RWPE2 (cell line): ENCODE measurements at regions not wholly inside any gene's neighbourhood (a gene's known extent, or its start where the extent isn't known, plus 50 kb on each side); places are given as distances from the start of the nearest gene placed in this dataset.
A peak's percentile ranks its signal among the peaks of the same experiment; 100 is the strongest.

Source experiments
- ATAC-seq: fragments of 200-7000 bp; cut with Tn5 transposase; 3 replicates; pipeline ENCODE4 v1.9.1; 2021; ENCODE audit warnings: low read depth
- DNase-seq: peaks from one replicate; pipeline ENCODE4 v3.0.0-alpha.2; 2020; ENCODE audit warnings: low spot score
- H3K27ac ChIP-seq: fragments of 450-650 bp; 2 replicates; pipeline ENCODE4 v1.5.1; 2017; ENCODE audit warnings: mild to moderate bottlenecking; ENCODE audit not compliant: poor library complexity, severe bottlenecking
- H3K27me3 ChIP-seq: fragments of 250-450 bp; sonication (Bioruptor Pico); 2 replicates; pipeline ENCODE4 v1.5.1; 2021; ENCODE audit warnings: mild to moderate bottlenecking, moderate library complexity; ENCODE audit not compliant: insufficient read depth, poor library complexity, severe bottlenecking
- H3K36me3 ChIP-seq: fragments of 250-450 bp; sonication (Bioruptor Pico); 2 replicates; pipeline ENCODE4 v1.5.1; 2020; ENCODE audit warnings: low read depth, mild to moderate bottlenecking, moderate library complexity
- H3K4me1 ChIP-seq: fragments of 250-450 bp; sonication (Bioruptor Pico); 2 replicates; pipeline ENCODE4 v1.5.1; 2021; ENCODE audit warnings: mild to moderate bottlenecking, moderate library complexity; ENCODE audit not compliant: insufficient read depth, poor library complexity, severe bottlenecking
- H3K4me3 ChIP-seq: fragments of 250-450 bp; sonication (Bioruptor Pico); 2 replicates; pipeline ENCODE4 v1.5.1; 2021; ENCODE audit warnings: mild to moderate bottlenecking, moderate library complexity; ENCODE audit not compliant: severe bottlenecking
- H3K9me3 ChIP-seq: fragments of 250-450 bp; sonication (Bioruptor Pico); 2 replicates; pipeline ENCODE4 v1.5.1; 2021; ENCODE audit warnings: mild to moderate bottlenecking, moderate library complexity; ENCODE audit not compliant: severe bottlenecking
- TF ChIP-seq, protein P1 (sequence below): fragments of 450-650 bp; IDR thresholded peaks from one replicate; pipeline ENCODE4 v1.5.1; 2017; ENCODE audit warnings: mild to moderate bottlenecking, moderate library complexity; ENCODE audit not compliant: poor library complexity, severe bottlenecking

DNA sequence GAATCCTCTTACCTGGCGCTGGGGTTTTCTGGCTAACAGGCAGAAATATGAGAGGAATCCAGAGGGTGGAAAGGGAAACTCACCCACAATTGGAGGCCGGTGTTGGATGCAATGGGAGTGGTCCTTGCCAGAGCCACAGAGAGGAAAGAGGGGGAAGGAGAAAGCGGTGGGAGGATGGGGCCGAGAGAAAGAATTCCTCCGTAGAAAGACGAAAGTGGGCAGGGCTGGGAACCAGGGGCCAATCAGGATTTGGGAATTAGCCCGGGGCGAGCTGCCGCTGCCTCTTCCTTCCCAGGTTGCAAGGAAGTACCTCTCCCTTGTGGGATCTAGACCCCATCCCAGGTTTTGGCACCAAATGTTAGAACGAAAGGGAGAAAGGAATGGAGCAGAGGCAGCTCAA, 83.1 kb upstream of the SPIN4 start:
- no peak for DNase-seq
- ATAC-seq: no peak
- Histone ChIP-seq H3K4me3 (no peak overlapping the region), H3K4me1 (peaks cover 12% of the 10 kb centered on the region), H3K9me3 (no peaks in the 10 kb centered on the region), H3K27ac (peak overlapping the region; percentile 31), H3K36me3 (no peaks in the 10 kb centered on the region), H3K27me3 (no peaks in the 10 kb centered on the region)
- TF ChIP-seq, protein P1, sequence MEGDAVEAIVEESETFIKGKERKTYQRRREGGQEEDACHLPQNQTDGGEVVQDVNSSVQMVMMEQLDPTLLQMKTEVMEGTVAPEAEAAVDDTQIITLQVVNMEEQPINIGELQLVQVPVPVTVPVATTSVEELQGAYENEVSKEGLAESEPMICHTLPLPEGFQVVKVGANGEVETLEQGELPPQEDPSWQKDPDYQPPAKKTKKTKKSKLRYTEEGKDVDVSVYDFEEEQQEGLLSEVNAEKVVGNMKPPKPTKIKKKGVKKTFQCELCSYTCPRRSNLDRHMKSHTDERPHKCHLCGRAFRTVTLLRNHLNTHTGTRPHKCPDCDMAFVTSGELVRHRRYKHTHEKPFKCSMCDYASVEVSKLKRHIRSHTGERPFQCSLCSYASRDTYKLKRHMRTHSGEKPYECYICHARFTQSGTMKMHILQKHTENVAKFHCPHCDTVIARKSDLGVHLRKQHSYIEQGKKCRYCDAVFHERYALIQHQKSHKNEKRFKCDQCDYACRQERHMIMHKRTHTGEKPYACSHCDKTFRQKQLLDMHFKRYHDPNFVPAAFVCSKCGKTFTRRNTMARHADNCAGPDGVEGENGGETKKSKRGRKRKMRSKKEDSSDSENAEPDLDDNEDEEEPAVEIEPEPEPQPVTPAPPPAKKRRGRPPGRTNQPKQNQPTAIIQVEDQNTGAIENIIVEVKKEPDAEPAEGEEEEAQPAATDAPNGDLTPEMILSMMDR: no peak

DNA sequence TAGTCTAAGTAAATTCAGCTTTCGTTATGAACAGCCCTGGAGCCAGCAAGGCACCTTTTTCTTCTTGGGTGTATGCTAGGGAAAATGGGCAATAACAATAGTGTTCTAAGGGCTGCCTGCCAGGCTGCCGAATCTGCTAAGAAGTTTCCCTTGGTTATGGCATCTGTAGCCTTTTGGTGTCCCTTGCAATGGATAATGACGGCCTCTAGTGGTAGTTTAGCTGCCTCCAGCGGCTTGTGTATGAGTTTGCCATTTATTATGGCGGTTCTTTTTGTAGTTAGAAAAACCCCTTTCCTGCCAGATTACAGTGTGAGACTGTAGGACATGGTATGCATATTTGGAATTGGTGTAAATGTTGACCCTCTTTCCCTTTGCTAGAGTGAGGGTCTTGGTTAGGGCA, 78.9 kb upstream of the SPIN4 start:
- ATAC-seq: no peak
- Histone ChIP-seq H3K4me1 (peaks cover 18% of the 10 kb centered on the region), H3K4me3 (no peak overlapping the region), H3K9me3 (no peaks in the 10 kb centered on the region), H3K27ac (no peak overlapping the region), H3K27me3 (no peaks in the 10 kb centered on the region), H3K36me3 (no peaks in the 10 kb centered on the region)
- no peak for DNase-seq
- TF ChIP-seq, protein P1: no peak

DNA sequence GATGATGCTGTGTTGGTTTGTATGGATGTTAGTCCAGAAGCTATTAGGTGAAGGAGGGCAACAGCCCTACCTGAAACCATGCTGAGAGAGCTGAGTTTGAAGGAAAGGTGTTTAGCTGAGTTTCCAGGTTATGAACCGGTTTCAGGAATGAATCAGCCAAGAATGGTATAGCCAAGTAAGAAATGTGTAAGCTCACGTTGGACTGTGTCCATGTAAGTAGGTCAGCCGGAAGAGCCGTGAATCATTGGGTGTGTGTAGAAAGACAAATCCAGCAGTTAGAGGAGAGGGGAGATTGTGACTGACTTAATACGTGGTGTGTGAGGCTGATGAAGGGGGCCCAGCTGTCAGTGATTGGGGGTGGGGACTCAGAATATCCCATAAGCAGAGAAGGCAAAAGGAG, 77.2 kb upstream of the SPIN4 start:
- Histone ChIP-seq H3K27ac (peak overlapping the region; percentile 35), H3K9me3 (no peaks in the 10 kb centered on the region), H3K27me3 (no peaks in the 10 kb centered on the region), H3K4me3 (no peak overlapping the region), H3K4me1 (peaks cover 9% of the 10 kb centered on the region), H3K36me3 (no peaks in the 10 kb centered on the region)
- peak; percentile 80 for ATAC-seq
- TF ChIP-seq, protein P1: no peak
- DNase-seq: no peak

DNA sequence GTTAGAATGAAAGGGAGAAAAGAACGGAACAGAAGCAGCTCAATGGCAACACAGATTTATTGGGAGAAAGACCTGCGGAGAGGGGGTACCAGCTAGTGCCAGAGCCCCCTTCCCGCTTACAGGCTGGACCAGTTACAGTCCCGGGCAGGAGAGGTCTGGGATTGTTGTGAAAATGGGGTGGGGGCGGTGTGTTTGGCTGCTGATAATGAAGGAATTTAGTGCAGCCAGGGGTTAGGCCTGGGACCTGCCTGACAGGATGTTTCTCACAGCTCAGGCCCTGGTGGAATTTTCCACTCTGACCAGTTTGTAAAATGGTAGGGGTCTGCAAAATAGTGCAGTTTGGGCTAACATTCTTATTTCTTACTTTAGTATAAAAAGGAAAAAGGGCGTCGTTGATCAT, 75.4 kb upstream of the SPIN4 start:
- H3K9me3 ChIP-seq: no peaks in the 10 kb centered on the region
- H3K36me3 ChIP-seq: no peaks in the 10 kb centered on the region
- DNase-seq (no peak), ATAC-seq (no peak)
- no peak overlapping the region for H3K27ac ChIP-seq
- peaks cover 9% of the 10 kb centered on the region for H3K4me1 ChIP-seq
- H3K27me3 ChIP-seq: no peaks in the 10 kb centered on the region
- TF ChIP-seq, protein P1: no peak
- H3K4me3 ChIP-seq: no peak overlapping the region

DNA sequence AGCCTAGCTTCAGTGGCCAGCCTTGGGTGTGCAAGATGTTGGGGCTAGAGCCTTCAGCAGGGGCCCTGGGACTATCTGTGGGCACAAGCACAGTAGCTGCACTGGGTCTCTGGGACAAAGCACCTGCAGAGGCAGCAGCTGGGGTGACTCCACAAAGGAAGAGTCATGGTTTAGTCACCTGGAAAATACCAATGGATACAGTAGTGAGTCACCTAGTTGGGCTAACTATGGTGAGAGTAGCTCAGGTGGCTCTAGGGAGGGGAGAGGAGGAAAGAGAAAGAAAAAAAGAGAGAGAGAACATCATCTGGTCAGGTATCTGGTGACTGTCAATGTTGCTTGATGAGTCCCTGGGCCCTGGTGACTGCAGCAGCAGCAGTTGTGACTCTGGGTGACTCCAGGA, 72.9 kb upstream of the SPIN4 start:
- no peak overlapping the region for H3K27ac ChIP-seq
- peaks cover 9% of the 10 kb centered on the region for H3K4me1 ChIP-seq
- DNase-seq (no peak), ATAC-seq (peak; percentile 94)
- TF ChIP-seq, protein P1: no peak
- no peaks in the 10 kb centered on the region for H3K27me3 ChIP-seq
- H3K9me3 ChIP-seq: no peaks in the 10 kb centered on the region
- H3K4me3 ChIP-seq: no peak overlapping the region
- H3K36me3 ChIP-seq: no peaks in the 10 kb centered on the region
